ENCODE measurements at regions not wholly inside any gene's neighbourhood (a gene's known extent, or its start where the extent isn't known, plus 50 kb on each side); places are given as distances from the start of the nearest gene placed in this dataset.

DNA sequence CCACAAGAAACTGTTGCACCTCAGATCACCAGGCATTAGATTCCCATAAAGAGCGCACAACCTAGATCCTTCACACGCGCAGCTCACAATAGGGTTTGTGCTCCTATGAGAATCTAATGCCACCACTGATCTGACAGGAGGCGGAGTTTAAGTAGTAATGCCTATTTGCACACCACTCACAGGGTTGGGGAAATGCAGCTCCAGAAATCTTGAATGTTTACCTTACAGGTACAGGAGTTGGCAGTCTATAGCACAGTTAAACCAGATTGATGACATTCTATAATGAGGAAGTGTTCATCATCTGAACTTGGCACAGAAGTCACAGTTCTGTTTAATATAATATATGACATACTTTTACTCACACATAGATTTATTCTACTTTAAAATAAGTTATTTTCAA, 732.2 kb upstream of the ZNF608 start:
- TF ChIP-seq, protein P1, sequence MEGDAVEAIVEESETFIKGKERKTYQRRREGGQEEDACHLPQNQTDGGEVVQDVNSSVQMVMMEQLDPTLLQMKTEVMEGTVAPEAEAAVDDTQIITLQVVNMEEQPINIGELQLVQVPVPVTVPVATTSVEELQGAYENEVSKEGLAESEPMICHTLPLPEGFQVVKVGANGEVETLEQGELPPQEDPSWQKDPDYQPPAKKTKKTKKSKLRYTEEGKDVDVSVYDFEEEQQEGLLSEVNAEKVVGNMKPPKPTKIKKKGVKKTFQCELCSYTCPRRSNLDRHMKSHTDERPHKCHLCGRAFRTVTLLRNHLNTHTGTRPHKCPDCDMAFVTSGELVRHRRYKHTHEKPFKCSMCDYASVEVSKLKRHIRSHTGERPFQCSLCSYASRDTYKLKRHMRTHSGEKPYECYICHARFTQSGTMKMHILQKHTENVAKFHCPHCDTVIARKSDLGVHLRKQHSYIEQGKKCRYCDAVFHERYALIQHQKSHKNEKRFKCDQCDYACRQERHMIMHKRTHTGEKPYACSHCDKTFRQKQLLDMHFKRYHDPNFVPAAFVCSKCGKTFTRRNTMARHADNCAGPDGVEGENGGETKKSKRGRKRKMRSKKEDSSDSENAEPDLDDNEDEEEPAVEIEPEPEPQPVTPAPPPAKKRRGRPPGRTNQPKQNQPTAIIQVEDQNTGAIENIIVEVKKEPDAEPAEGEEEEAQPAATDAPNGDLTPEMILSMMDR (IDR thresholded peaks at IDR 0.05), result no peak
- TF ChIP-seq POLR2A (IDR thresholded peaks at IDR 0.05), result no peak
- TF ChIP-seq POLR2AphosphoS5 (IDR thresholded peaks at IDR 0.05), result no peak
- no peak for TF ChIP-seq EP300 (IDR thresholded peaks at IDR 0.05)

All from suprapubic skin (tissue), 4 donors.